Esophagus muscularis mucosa (tissue), 4 donors: ENCODE measurements at regions not wholly inside any gene's neighbourhood (a gene's known extent, or its start where the extent isn't known, plus 50 kb on each side); places are given as distances from the start of the nearest gene placed in this dataset.

Experiments
- EP300 ChIP-seq: sonication (generic); formaldehyde crosslinking; IDR thresholded peaks from one replicate; pipeline ENCODE4 v1.6.1; 2017; ENCODE audit warnings: antibody characterized with exemption
- POLR2A ChIP-seq: fragments of 450-650 bp; IDR thresholded peaks from one replicate; pipeline ENCODE4 v1.6.1; 2017; ENCODE audit warnings: antibody characterized with exemption, moderate library complexity, mild to moderate bottlenecking, low read depth
- POLR2AphosphoS5 ChIP-seq, 2 donors: sonication (generic); formaldehyde crosslinking; IDR thresholded peaks; one replicate each; pipeline ENCODE4 v1.6.1; 2017; ENCODE audit warnings: antibody characterized with exemption in 2 of 2
- TF ChIP-seq, protein P1 (sequence below), 3 experiments: fragments of 200-600 bp in 2 of 3; fragments of 450-650 bp in 1 of 3; sonication (generic) in 2 of 3; IDR thresholded peaks; one replicate each; pipeline ENCODE4 v1.5.1; 2017 to 2019; ENCODE audit warnings: antibody characterized with exemption in 3 of 3, mild to moderate bottlenecking in 2 of 3, moderate library complexity in 1 of 3

DNA sequence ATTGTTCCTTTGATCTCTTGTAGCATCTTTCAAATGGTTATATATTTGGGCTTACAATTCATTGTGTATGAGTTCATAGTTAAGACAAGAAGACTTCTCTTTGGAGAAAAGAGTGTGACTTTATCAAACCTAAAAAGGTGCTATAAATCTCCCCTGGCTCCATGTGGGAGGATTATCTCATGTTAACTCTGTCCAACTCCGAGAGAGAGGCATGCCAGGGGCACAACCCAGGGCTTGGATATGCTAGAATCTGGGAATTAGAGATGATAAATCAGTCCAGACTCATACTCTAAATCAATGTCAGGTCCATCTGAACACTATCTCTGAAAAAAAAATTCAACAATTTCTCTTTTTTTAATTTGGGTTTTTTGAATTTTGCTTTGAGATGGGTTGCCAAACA lies 462.8 kb downstream of the TUSC7 start:
- TF ChIP-seq, protein P1, sequence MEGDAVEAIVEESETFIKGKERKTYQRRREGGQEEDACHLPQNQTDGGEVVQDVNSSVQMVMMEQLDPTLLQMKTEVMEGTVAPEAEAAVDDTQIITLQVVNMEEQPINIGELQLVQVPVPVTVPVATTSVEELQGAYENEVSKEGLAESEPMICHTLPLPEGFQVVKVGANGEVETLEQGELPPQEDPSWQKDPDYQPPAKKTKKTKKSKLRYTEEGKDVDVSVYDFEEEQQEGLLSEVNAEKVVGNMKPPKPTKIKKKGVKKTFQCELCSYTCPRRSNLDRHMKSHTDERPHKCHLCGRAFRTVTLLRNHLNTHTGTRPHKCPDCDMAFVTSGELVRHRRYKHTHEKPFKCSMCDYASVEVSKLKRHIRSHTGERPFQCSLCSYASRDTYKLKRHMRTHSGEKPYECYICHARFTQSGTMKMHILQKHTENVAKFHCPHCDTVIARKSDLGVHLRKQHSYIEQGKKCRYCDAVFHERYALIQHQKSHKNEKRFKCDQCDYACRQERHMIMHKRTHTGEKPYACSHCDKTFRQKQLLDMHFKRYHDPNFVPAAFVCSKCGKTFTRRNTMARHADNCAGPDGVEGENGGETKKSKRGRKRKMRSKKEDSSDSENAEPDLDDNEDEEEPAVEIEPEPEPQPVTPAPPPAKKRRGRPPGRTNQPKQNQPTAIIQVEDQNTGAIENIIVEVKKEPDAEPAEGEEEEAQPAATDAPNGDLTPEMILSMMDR (IDR thresholded peaks at IDR 0.05): no peak
- TF ChIP-seq POLR2A (no peak), POLR2AphosphoS5 (IDR thresholded peaks at IDR 0.05) (no peak), EP300 (no peak)
